Neural progenitor cell (in vitro differentiated cells): ENCODE measurements at regions not wholly inside any gene's neighbourhood (a gene's known extent, or its start where the extent isn't known, plus 50 kb on each side); places are given as distances from the start of the nearest gene placed in this dataset.

Experiments used
- DNase-seq: peaks from one replicate; pipeline ENCODE4 v3.0.0-alpha.2; 2016; ENCODE audit warnings: low spot score
- H2AFZ ChIP-seq: fragments of 200-600 bp; sonication (generic); replicated peaks from 2 replicates; pipeline ENCODE4 v1.6.1; 2016; ENCODE audit warnings: antibody characterized with exemption
- H3F3A ChIP-seq: fragments of 200-600 bp; sonication (generic); 2 replicates; pipeline ENCODE4 v1.6.1; 2016; ENCODE audit warnings: antibody characterized with exemption, low read depth
- H3K27ac ChIP-seq: fragments of 200-600 bp; sonication (generic); 2 replicates; pipeline ENCODE4 v1.5.1; 2016; ENCODE audit warnings: mild to moderate bottlenecking
- H3K27me3 ChIP-seq: fragments of 200-600 bp; sonication (generic); 2 replicates; pipeline ENCODE4 v1.6.1; 2016; ENCODE audit warnings: mild to moderate bottlenecking, moderate library complexity
- H3K36me3 ChIP-seq: fragments of 200-600 bp; sonication (generic); 2 replicates; pipeline ENCODE4 v1.5.1; 2016
- H3K4me1 ChIP-seq: fragments of 200-600 bp; sonication (generic); 2 replicates; pipeline ENCODE4 v1.6.1; 2016; ENCODE audit warnings: mixed run types
- H3K4me2 ChIP-seq: fragments of 200-600 bp; sonication (generic); 2 replicates; pipeline ENCODE4 v1.6.1; 2016
- H3K4me3 ChIP-seq: fragments of 200-600 bp; sonication (generic); 2 replicates; pipeline ENCODE4 v1.5.1; 2016
- H3K79me2 ChIP-seq: fragments of 200-600 bp; sonication (generic); 2 replicates; pipeline ENCODE4 v1.6.1; 2016; ENCODE audit warnings: low read depth
- H3K9ac ChIP-seq: fragments of 200-600 bp; sonication (generic); 2 replicates; pipeline ENCODE4 v1.6.1; 2016
- H3K9me3 ChIP-seq: fragments of 200-600 bp; sonication (generic); 2 replicates; pipeline ENCODE4 v1.5.1; 2016; ENCODE audit warnings: low read depth
- H4K20me1 ChIP-seq: fragments of 200-600 bp; sonication (generic); 2 replicates; pipeline ENCODE4 v1.6.1; 2016; ENCODE audit warnings: low read depth
- H3K27ac Mint-ChIP-seq: 3 replicates; pipeline ENCODE4 v1.8.0; 2021; ENCODE audit warnings: mixed read lengths
- H3K27me3 Mint-ChIP-seq: 2 replicates; pipeline ENCODE4 v1.8.0; 2022; ENCODE audit warnings: low read depth, mild to moderate bottlenecking, inconsistent platforms, moderate library complexity, mixed read lengths; ENCODE audit not compliant: insufficient read depth
- H3K36me3 Mint-ChIP-seq: 3 replicates; pipeline ENCODE4 v1.8.0; 2021; ENCODE audit warnings: mixed read lengths
- H3K4me1 Mint-ChIP-seq: 3 replicates; pipeline ENCODE4 v1.8.0; 2021; ENCODE audit warnings: mixed read lengths
- H3K4me3 Mint-ChIP-seq: 3 replicates; pipeline ENCODE4 v1.8.0; 2021; ENCODE audit warnings: mild to moderate bottlenecking, moderate library complexity, mixed read lengths
- H3K9me3 Mint-ChIP-seq: 3 replicates; pipeline ENCODE4 v1.8.0; 2020; ENCODE audit warnings: mixed read lengths
- CTCF ChIP-seq: fragments of 200-600 bp; sonication (generic); IDR thresholded peaks from 2 replicates; pipeline ENCODE4 v1.5.1; 2017; ENCODE audit warnings: antibody characterized with exemption, mild to moderate bottlenecking
- EZH2 ChIP-seq: fragments of 200-600 bp; sonication (generic); IDR thresholded peaks from 2 replicates; pipeline ENCODE4 v1.6.1; 2017; ENCODE audit warnings: antibody characterized with exemption, mild to moderate bottlenecking, moderate library complexity
- EZH2phosphoT487 ChIP-seq: fragments of 200-600 bp; sonication (generic); IDR thresholded peaks from 2 replicates; pipeline ENCODE4 v1.6.1; 2017; ENCODE audit warnings: antibody characterized with exemption

DNA sequence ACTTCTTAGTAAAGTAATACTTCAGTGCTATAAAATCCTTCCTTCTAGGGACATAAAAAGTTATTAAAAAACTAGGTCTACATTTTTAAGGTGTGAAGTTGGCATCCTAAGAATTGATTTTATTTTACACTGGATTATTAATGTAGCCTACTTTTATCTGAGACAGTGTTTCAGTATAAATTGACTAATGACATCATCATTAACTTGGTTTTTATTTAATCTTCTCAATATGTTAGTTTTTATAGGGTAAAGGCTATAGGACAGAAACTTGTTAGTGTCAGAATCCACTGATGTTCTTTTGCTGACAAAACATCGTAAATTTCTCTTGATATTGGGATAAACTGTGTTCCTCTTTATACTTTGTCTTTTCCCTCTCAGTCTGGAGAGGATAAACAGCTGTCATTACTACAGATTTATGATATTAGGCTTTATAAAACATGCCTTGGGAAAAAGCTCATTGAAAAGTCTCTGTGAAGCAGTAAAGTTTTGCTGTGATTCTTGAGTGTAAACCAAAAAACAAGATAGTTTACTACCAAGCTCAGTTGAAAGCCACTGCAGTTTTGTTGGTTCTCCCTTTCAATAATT lies 569.9 kb downstream of the EPHA4 start:
- Histone ChIP-seq H3K9ac (no peak overlapping the region), H3K79me2 (no peaks in the 10 kb centered on the region), H3K4me1 (no peaks in the 10 kb centered on the region), H3K4me3 (no peak overlapping the region), H2AFZ (no peak overlapping the region), H3F3A (no peaks in the 10 kb centered on the region), H3K4me2 (no peak overlapping the region), H3K9me3 (no peaks in the 10 kb centered on the region), H3K27ac (no peak overlapping the region), H3K27me3 (no peaks in the 10 kb centered on the region), H4K20me1 (no peaks in the 10 kb centered on the region), H3K36me3 (no peaks in the 10 kb centered on the region)
- Mint-ChIP-seq H3K9me3 (no peaks in the 10 kb centered on the region), H3K36me3 (no peaks in the 10 kb centered on the region), H3K4me1 (peaks cover 2% of the 10 kb centered on the region), H3K27ac (no peak overlapping the region), H3K4me3 (no peak overlapping the region), H3K27me3 (peaks cover 2% of the 10 kb centered on the region)
- TF ChIP-seq EZH2phosphoT487 (no peak), EZH2 (no peak), CTCF (no peak)
- no peak for DNase-seq

GRCh38 chr2:221005338-221005737 lies 566.8 kb downstream of the EPHA4 start:
- Histone ChIP-seq H3F3A (no peaks in the 10 kb centered on the region), H3K9me3 (no peaks in the 10 kb centered on the region), H4K20me1 (no peaks in the 10 kb centered on the region), H2AFZ (no peak overlapping the region), H3K27me3 (no peaks in the 10 kb centered on the region), H3K79me2 (no peaks in the 10 kb centered on the region), H3K27ac (no peak overlapping the region), H3K4me2 (no peak overlapping the region), H3K4me1 (no peaks in the 10 kb centered on the region), H3K9ac (no peak overlapping the region), H3K36me3 (no peaks in the 10 kb centered on the region), H3K4me3 (no peak overlapping the region)
- TF ChIP-seq EZH2phosphoT487 (no peak), CTCF (no peak), EZH2 (no peak)
- no peaks in the 10 kb centered on the region for H3K27me3 Mint-ChIP-seq
- H3K36me3 Mint-ChIP-seq, result no peaks in the 10 kb centered on the region
- no peaks in the 10 kb centered on the region for H3K9me3 Mint-ChIP-seq
- H3K4me1 Mint-ChIP-seq, result no peaks in the 10 kb centered on the region
- H3K27ac Mint-ChIP-seq, result no peak overlapping the region
- no peak overlapping the region for H3K4me3 Mint-ChIP-seq
- no peak for DNase-seq

DNA sequence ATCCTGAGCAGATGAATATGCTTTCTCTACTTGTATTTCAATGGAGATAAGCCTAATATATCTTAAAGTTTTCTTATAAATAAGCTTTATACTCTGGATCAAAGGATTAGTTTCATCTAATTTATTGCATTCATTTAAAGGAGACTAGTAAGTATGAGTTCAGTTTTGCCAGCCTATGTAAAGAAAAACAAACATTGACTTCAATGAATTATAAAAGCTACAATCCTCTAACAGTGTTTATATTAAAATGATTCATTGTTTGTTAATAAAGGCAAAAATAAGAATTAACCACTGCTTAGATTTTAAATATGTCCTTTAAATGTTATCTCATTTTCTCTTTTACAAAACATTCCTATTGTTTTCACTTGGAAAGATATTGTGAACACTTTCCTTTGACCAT lies 566.0 kb downstream of the EPHA4 start:
- TF ChIP-seq EZH2 (no peak), EZH2phosphoT487 (no peak), CTCF (no peak)
- H3K4me1 Mint-ChIP-seq, result no peaks in the 10 kb centered on the region
- Histone ChIP-seq H3K9me3 (no peaks in the 10 kb centered on the region), H3K27me3 (no peaks in the 10 kb centered on the region), H4K20me1 (no peaks in the 10 kb centered on the region), H3K4me2 (no peak overlapping the region), H3K4me3 (no peak overlapping the region), H3K9ac (no peak overlapping the region), H3K79me2 (no peaks in the 10 kb centered on the region), H3K27ac (no peak overlapping the region), H3K36me3 (no peaks in the 10 kb centered on the region), H2AFZ (no peak overlapping the region), H3F3A (no peaks in the 10 kb centered on the region), H3K4me1 (no peaks in the 10 kb centered on the region)
- H3K27me3 Mint-ChIP-seq, result no peaks in the 10 kb centered on the region
- no peaks in the 10 kb centered on the region for H3K9me3 Mint-ChIP-seq
- no peak overlapping the region for H3K27ac Mint-ChIP-seq
- DNase-seq, result no peak
- no peak overlapping the region for H3K4me3 Mint-ChIP-seq
- H3K36me3 Mint-ChIP-seq, result no peaks in the 10 kb centered on the region
